PC-9 (cell line): ENCODE measurements at regions not wholly inside any gene's neighbourhood (a gene's known extent, or its start where the extent isn't known, plus 50 kb on each side); places are given as distances from the start of the nearest gene placed in this dataset.

ENCODE experiments used
- BruUV-seq: library from RNA; stranded (reverse); fragments of 400-500 nt; replicated peaks from 2 replicates; lab custom pipeline; 2021; lab: Mats Ljungman, UMichigan
- CTCF ChIA-PET: fragments of 300-600 bp; sonication (Branson Sonifier 250); formaldehyde crosslinking; loops from one replicate; lab custom pipeline; 2022; ENCODE audit warnings: antibody characterized with exemption; lab: Charles Lee
- POLR2A ChIA-PET: fragments of 300-600 bp; sonication (Branson Sonifier 250); formaldehyde crosslinking; loops from one replicate; lab custom pipeline; 2022; ENCODE audit warnings: antibody characterized with exemption; ENCODE audit not compliant: unreplicated experiment; lab: Charles Lee
- DNase-seq, 2 experiments: peaks; one replicate each; pipeline versions ENCODE4 v3.0.0 to v3.0.0-alpha.2; 2015 to 2022; ENCODE audit warnings: mixed read lengths in 1 of 2
- H2AFZ ChIP-seq: fragments of 200-600 bp; sonication (generic); 2 replicates; pipeline ENCODE4 v1.8.1; 2017; ENCODE audit warnings: antibody characterized with exemption
- H3F3A ChIP-seq: fragments of 200-600 bp; sonication (generic); 2 replicates; pipeline ENCODE4 v1.8.1; 2017; ENCODE audit warnings: antibody characterized with exemption, mild to moderate bottlenecking, low read depth; ENCODE audit not compliant: insufficient read depth
- H3K27ac ChIP-seq: fragments of 200-600 bp; sonication (generic); 2 replicates; pipeline ENCODE4 v1.6.1; 2016; ENCODE audit warnings: mixed run types
- H3K27me3 ChIP-seq: fragments of 200-600 bp; sonication (generic); 2 replicates; pipeline ENCODE4 v1.6.1; 2016; ENCODE audit warnings: low read depth, mixed run types; ENCODE audit not compliant: insufficient read depth
- H3K36me3 ChIP-seq: fragments of 200-600 bp; sonication (generic); 2 replicates; pipeline ENCODE4 v1.6.1; 2016; ENCODE audit warnings: low read depth, mixed run types
- H3K4me1 ChIP-seq: fragments of 200-600 bp; sonication (generic); replicated peaks from 2 replicates; pipeline ENCODE4 v1.6.1; 2016; ENCODE audit warnings: mixed run types; ENCODE audit not compliant: insufficient read depth
- H3K4me2 ChIP-seq: fragments of 200-600 bp; sonication (generic); 2 replicates; pipeline ENCODE4 v1.6.1; 2017; ENCODE audit warnings: mixed run types
- H3K4me3 ChIP-seq: fragments of 200-600 bp; sonication (generic); 2 replicates; pipeline ENCODE4 v1.6.1; 2016; ENCODE audit warnings: mixed run types
- H3K79me2 ChIP-seq: fragments of 200-600 bp; sonication (generic); 2 replicates; pipeline ENCODE4 v1.6.1; 2017; ENCODE audit warnings: low read depth, mixed run types
- H3K9me2 ChIP-seq: fragments of 200-600 bp; sonication (generic); 2 replicates; pipeline ENCODE4 v1.8.1; 2017; ENCODE audit warnings: mild to moderate bottlenecking; ENCODE audit not compliant: insufficient read depth
- H3K9me3 ChIP-seq: fragments of 200-600 bp; sonication (generic); 2 replicates; pipeline ENCODE4 v1.8.1; 2016; ENCODE audit warnings: low read depth; ENCODE audit not compliant: insufficient read depth
- H4K20me1 ChIP-seq: fragments of 200-600 bp; sonication (generic); 2 replicates; pipeline ENCODE4 v1.8.1; 2017; ENCODE audit not compliant: insufficient read depth
- EZH2 ChIP-seq: fragments of 200-600 bp; sonication (generic); IDR thresholded peaks from 2 replicates; pipeline ENCODE4 v1.8.0; 2017; ENCODE audit warnings: antibody characterized with exemption, low read depth
- intact Hi-C: fragments of 100-400 bp; cut with micrococcal nuclease; formaldehyde crosslinking; loops from one replicate; pipeline ENCODE4 v1.10.0; 2022; ENCODE audit not compliant: unreplicated experiment
- TF ChIP-seq, protein P1 (sequence below): fragments of 200-600 bp; sonication (generic); conservative IDR thresholded peaks from 2 replicates; pipeline ENCODE4 v1.6.1; 2017; ENCODE audit warnings: mixed run types, antibody characterized with exemption, mild to moderate bottlenecking, moderate library complexity

DNA sequence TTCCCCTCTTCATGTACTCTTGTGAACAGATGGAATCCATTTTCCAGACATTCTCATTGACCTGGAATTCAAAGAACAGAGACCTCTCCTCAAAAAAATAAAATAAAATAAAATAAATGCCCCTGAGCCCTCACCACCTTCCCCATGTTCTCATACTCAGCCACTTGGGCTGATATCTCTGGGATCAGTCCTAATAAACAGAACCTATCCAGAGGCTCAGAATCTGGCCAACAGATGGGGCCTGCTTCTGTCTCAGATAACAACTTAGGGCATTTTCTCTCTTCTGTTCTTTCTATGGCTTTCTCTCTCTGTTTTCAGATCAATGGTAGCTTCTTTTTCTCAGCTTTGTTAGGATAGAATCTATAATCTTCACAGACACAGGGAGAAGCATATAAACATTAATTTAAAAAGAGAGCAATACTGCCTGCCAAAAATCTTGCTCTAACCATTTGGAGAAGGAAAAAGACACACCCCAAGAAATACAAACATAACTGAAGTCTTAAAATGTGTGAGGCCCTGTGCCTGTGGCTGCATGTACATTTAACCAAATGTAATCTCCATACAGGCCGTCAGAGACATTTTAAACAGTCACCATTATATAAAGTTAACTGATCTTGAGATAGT lies 907.1 kb downstream of the FAT4 start:
- no peaks in the 10 kb centered on the region for H3K4me1 ChIP-seq
- no peak overlapping the region for H3K4me3 ChIP-seq
- TF ChIP-seq EZH2 = no peak
- TF ChIP-seq, protein P1, sequence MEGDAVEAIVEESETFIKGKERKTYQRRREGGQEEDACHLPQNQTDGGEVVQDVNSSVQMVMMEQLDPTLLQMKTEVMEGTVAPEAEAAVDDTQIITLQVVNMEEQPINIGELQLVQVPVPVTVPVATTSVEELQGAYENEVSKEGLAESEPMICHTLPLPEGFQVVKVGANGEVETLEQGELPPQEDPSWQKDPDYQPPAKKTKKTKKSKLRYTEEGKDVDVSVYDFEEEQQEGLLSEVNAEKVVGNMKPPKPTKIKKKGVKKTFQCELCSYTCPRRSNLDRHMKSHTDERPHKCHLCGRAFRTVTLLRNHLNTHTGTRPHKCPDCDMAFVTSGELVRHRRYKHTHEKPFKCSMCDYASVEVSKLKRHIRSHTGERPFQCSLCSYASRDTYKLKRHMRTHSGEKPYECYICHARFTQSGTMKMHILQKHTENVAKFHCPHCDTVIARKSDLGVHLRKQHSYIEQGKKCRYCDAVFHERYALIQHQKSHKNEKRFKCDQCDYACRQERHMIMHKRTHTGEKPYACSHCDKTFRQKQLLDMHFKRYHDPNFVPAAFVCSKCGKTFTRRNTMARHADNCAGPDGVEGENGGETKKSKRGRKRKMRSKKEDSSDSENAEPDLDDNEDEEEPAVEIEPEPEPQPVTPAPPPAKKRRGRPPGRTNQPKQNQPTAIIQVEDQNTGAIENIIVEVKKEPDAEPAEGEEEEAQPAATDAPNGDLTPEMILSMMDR = no peak
- H3K9me2 ChIP-seq = no peaks in the 10 kb centered on the region
- BruUV-seq = no TSS peak
- H3K27ac ChIP-seq = no peak overlapping the region
- ChIA-PET POLR2A (no interaction called here), CTCF (no interaction called here)
- H2AFZ ChIP-seq = no peak overlapping the region
- no peaks in the 10 kb centered on the region for H3K36me3 ChIP-seq
- H3K4me2 ChIP-seq = no peak overlapping the region
- no peaks in the 10 kb centered on the region for H3K27me3 ChIP-seq
- DNase-seq = no peak
- no peaks in the 10 kb centered on the region for H3F3A ChIP-seq
- intact Hi-C loops = no loop called here
- H3K79me2 ChIP-seq = no peaks in the 10 kb centered on the region
- H3K9me3 ChIP-seq = no peaks in the 10 kb centered on the region
- no peaks in the 10 kb centered on the region for H4K20me1 ChIP-seq

DNA sequence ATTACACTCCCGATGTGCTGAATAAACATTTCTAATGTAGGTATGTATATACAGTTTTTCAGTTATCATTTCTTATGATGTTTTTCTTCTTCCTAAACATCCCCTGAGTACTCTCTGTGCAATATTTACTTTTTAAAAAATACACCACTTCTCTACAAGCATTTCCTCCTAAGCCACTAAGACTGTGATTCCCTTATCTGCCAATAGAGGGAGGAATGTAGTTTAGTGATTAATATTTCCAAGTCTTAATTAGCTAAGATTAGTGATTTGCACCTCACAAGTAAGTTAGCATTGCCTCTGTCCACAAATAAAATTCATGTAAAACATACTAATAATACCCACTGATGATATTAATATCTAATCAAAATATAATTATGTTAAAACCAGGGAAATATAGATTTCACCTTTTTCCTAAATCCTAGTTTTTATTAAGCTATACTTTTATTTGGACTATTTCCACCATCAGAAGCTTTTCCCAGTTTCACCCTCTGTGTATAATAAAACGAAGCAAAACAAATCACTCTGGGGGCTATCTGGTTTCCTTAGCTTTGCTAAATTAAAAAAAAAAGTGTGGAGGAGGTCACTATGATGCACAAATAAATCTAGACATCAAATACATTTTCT lies 909.1 kb downstream of the FAT4 start:
- CTCF ChIA-PET = no interaction called here
- DNase-seq = no peak
- no peaks in the 10 kb centered on the region for H3K79me2 ChIP-seq
- no peaks in the 10 kb centered on the region for H4K20me1 ChIP-seq
- no peaks in the 10 kb centered on the region for H3F3A ChIP-seq
- H3K36me3 ChIP-seq = no peaks in the 10 kb centered on the region
- no peak overlapping the region for H2AFZ ChIP-seq
- no peak for TF ChIP-seq EZH2
- TF ChIP-seq, protein P1 = peak; percentile 89
- H3K27me3 ChIP-seq = no peaks in the 10 kb centered on the region
- no TSS peak for BruUV-seq
- no peak overlapping the region for H3K4me2 ChIP-seq
- intact Hi-C loops = no loop called here
- H3K4me1 ChIP-seq = no peaks in the 10 kb centered on the region
- H3K27ac ChIP-seq = no peak overlapping the region
- H3K9me3 ChIP-seq = no peaks in the 10 kb centered on the region
- no peak overlapping the region for H3K4me3 ChIP-seq
- no peaks in the 10 kb centered on the region; the same call in 1 of the 2 replicates for H3K9me2 ChIP-seq
- POLR2A ChIA-PET = no interaction called here

DNA sequence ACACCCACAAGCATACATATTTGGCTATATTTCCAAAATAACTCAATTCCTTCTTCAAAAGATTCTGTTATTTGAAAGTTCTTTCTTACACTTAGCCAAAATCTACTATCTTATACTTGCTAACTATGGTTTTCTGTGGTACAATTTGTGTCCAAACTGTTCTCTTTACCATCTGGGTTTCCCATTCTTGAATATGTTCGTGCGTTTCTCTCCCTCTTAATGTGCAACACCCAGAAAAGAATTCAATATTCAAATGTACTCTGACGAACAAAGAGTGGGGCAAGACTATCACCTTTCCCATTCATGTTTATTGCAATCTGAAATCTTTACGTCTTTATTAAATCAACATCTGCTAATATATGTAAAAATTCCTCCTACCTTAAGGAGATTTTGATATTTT lies 912.7 kb downstream of the FAT4 start:
- Histone ChIP-seq H3F3A (no peaks in the 10 kb centered on the region), H3K9me2 (no peaks in the 10 kb centered on the region; the same call in 1 of the 2 replicates), H3K4me3 (no peak overlapping the region), H3K4me1 (no peaks in the 10 kb centered on the region), H2AFZ (no peak overlapping the region), H4K20me1 (no peaks in the 10 kb centered on the region), H3K27me3 (no peaks in the 10 kb centered on the region), H3K36me3 (no peaks in the 10 kb centered on the region), H3K4me2 (no peak overlapping the region), H3K27ac (no peak overlapping the region), H3K9me3 (no peaks in the 10 kb centered on the region), H3K79me2 (no peaks in the 10 kb centered on the region)
- ChIA-PET CTCF (no interaction called here), POLR2A (no interaction called here)
- no peak for TF ChIP-seq EZH2
- TF ChIP-seq, protein P1 = no peak
- BruUV-seq = no TSS peak
- intact Hi-C loops = no loop called here
- DNase-seq = no peak
